Jurkat, Clone E6-1 (cell line): ENCODE measurements at regions not wholly inside any gene's neighbourhood (a gene's known extent, or its start where the extent isn't known, plus 50 kb on each side); places are given as distances from the start of the nearest gene placed in this dataset.

Experiments used
- DNase-seq: peaks from one replicate; pipeline ENCODE4 v3.0.0-alpha.2; 2011; ENCODE audit warnings: low read depth, low spot score
- H3K4me3 ChIP-seq: 2 replicates; pipeline ENCODE4 v1.5.1; 2011; ENCODE audit warnings: mild to moderate bottlenecking, low read length, control low read depth, moderate library complexity

DNA sequence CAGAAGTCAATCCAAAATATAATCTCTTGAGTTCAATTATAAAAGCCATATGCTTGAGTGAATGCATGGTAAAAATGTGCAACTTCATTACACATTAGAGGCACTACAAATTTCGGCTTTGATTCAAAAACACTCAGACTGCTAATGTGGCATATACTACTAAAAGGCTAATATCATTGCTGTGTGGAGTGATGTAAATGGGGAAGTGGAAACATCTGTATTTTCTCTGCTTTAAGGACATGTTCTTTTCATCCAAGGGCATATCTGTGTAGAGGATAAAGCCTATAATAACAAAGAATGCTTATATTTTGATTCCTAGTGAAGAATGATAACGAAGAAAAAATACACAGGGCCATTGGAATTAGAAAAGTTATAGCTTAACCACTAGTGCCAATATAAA, 643.9 kb upstream of the ZNF608 start:
- DNase-seq = no peak
- no peak overlapping the region for H3K4me3 ChIP-seq

DNA sequence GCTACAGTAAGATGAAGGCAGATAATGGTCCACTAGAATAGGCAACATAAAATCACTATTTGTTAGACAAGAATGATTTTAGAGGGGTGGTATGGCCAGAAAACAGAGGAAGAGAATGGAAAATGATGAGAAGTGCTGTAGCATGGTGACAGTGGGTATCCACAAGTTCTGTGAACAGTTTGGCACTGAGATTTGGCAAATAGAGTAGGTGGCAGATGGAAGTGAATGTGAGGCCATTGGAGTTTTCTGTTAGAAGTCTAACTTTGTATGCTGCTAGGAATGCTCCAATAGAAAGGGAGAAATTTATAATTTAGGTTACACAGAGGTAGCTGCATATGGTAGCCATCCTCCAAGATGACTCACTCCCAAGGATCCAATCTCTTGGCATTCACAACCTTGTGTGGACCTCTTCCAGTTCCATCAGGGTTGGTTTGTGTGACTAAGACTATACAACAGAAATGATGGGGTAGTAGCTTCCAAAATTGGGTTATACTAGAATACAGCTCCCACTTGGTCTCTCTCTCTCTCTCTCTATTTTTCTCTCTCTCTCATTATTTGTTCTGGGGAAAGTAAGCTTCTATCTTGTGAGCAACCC, 646.9 kb upstream of the ZNF608 start:
- DNase-seq = no peak
- no peak overlapping the region for H3K4me3 ChIP-seq

DNA sequence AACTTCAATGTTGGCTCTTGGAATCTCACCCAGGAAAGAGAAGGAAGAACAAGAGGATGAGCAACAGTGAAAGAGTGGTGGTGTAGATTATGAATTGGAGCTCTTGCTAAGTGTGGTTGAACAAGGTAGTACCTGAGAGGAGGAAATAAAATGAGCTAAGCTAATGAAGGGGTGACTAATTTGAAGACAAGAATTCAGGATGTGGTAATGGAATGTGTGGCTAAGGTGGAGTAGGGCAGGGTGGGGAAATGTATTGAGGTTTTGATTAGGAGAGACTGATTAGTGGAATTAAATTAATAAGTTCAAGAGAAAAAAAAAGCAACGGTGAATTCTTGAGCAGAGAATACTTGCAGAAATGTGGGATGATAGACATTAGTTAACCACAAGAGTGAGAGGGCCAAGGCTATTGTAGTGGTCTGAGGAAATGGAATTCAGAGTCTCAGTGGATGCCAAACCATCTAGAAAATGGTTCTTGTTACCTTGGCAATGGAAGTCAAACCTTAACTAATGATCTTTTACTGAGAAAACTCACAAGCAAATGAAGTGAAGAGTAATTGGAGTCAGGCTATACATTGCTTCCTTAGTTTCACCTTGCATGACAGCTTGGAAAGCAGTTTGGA, 648.3 kb upstream of the ZNF608 start:
- no peak overlapping the region for H3K4me3 ChIP-seq
- no peak for DNase-seq

DNA sequence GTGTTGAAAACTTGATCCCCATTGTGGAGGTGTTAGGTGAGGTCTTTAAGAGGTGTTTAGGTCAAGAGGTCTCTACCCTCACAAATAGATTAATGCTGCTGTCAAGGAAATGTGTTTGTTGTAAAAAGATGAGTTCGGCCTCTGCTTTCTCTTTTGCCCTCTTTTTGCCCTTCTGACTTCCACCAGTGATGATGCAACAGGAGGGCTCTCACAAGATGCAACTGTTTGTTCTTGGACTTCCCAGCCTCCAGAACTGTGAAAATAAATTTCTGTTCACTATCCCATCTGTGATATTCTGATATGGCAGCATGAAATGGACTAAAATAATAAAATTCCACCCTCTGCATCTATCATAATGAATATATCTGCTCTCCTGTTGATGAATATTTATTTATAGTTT, 650.0 kb upstream of the ZNF608 start:
- H3K4me3 ChIP-seq = no peak overlapping the region
- DNase-seq = no peak

DNA sequence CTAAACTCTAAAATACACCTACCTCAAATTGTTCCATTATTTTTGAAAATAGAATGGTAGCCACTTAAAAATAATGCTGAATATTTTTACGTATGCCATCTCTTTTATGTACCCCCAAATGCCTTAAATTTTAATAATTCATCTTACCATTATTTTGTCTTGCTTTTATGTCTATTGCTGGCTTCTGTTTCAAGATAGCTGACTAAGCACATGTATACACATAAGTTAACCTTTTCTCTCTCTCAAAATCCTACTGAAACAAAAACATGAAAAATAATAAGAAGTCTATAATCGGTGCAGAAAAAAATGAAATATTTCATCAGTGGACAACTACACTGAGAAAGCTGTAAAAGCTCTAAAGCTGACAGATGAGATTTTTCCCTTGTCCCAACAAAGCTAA, 652.0 kb upstream of the ZNF608 start:
- no peak overlapping the region for H3K4me3 ChIP-seq
- DNase-seq = no peak

DNA sequence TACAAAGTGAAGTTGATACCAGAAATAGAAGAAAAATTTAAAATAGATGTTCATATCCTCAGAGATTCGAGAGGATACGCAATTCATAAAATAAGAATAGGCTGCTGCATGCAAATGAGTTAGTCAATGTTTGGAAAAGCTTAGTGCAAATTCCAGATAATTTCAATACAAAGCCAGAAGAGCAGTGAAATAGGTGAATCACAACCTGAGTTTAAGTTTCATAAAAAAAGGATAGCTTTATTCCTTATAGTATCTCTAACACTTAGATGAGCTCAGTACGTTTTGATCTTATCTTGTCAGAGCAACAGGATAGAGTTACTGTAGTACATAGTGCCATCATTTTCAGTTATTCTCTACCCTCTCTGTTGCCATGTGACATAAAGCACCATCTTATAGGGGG, 653.4 kb upstream of the ZNF608 start:
- no peak for DNase-seq
- H3K4me3 ChIP-seq = no peak overlapping the region

DNA sequence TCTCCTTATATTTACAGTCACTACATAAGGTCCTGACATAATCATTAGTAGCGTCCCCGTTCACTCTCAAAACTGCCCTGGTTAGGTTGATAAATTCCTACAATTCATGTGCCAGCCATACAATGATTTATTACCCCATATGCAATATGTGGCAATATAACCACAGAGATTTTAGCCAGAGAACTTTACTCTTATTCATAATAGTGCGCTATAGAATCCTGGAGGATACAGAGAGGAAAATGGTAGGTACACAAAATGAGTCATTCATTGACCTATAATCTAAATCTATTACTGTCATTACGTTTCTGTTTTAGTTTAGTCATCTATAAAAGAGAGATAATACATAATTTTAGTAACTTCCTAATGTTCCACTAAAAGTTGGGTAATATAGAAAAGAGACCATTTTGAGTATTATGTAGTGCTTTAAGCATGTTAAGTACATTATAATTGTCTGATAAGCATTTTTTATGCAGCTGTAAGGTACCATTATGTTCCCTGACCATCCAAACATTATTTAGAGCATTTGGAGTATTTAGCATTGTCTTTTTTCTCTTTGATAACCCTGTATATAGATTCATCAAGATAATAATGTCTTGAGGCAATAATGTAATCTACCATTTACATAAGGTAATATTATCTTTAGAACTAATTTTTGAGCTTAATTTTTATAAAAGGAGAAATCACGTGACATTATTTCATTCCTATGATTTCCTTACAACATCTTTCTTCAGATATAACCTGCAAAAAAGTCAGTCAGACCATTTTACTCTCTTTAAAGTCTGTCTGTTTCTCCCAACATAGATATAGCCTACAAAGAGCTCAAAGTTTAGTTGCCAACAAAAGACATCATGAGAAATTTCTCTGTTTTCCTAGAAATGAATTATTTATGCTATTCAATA, 655.5 kb upstream of the ZNF608 start:
- no peak for DNase-seq
- no peak overlapping the region for H3K4me3 ChIP-seq

DNA sequence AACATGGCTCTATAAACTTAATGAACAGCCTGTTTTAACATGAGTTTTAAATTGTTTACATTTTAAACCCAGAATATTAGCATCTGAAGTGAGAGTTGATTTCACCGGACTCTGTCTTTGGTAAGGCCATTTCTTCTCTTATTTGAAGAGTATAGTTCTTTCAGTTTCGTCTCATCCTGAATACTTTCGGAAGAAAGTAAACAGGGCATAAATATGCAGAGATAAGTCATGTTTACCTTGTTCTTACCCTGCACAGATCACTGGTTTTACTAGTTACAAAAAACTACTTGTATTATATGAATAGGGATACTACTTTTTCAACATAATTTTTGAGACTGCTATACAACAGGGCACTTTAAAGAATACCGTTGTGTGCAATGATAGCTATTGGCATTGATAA, 656.3 kb upstream of the ZNF608 start:
- H3K4me3 ChIP-seq = no peak overlapping the region
- DNase-seq = no peak

DNA sequence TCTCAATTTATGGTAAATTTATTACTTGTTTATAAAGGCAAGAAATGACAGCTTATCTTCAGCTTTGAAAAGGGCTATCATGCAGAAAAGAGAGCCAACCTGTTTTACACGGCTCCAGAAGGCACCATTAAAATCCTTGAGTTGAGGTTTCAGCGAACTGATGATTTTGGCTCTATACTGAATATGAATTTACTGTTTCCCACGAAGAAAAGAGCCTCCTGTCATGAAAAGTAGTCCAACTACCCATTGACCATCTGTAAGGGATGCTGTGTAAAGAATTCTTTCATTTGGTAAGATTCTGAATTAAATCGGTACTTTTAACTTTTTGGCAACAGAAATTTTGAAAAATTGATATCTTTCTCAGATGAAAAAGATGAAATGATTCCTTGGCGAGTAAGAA, 657.6 kb upstream of the ZNF608 start:
- no peak for DNase-seq
- no peak overlapping the region for H3K4me3 ChIP-seq

DNA sequence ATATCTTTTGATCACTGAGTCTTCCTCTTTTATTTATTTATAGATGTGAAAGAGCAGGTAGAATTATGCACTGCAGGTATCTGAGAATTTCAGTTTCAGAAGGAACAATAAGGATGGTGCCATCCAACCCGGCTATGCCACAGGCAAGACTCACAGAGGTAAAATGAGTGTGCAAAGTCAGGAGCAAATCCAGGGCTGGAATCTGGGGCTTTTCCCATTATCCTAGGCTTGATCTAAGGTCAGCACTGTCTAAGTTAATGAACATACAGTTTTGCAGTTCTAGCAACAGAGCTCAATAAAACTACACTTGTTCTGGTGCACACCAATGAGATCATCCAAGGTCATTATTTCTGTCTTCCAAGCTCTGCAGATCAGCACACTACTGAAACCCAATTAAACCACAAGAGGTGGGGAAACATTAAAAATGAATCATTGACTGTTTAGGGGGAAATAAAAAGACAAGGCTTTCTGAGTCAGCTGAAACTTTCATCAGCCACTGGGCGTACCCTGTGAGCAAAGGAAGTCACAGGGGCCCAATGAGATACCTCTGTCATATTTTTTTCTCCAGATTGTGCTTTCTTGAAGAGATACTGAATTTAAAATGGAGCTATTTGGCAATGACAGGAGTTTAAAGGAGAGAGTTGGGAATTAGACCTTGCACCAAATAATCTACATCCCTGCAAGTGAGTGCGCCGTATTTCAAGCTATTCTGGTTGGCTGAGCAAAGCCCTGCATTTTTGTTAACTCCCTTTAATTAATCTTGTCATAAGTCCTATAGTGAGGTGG, 662.2 kb upstream of the ZNF608 start:
- DNase-seq = no peak

DNA sequence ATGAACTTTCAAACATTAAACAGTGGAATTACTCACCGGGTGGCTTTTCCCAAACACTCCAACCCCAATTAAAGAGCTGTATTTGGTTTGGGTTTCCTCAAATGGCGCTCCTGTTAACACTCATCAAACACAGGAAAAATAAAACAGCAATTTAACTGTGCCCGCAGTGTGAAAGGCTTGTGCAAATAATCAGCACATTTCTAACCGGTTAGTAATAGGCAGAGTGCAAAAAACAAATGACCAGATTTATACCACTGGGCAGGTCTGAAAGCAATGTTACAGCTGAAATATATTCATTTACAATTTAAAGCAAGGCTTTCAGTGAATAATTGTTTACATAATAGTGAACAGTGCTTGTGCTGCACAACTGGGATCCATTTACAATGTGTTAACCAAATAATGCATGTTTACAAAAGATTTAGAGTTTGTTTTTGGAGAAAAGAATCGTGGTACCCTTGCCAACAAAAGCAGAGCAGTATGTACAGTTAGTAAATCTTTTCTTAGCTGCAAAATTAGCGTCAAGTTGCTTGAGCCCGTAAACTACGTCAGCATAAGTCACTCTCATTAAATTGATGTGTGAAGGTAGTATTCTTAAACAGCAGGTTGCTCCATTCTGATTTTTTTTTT, 662.9 kb upstream of the ZNF608 start:
- DNase-seq = no peak
- no peak overlapping the region for H3K4me3 ChIP-seq

More for the DNA sequence above, 662.2 kb upstream of the ZNF608 start:
- H3K4me3 ChIP-seq = no peak overlapping the region

DNA sequence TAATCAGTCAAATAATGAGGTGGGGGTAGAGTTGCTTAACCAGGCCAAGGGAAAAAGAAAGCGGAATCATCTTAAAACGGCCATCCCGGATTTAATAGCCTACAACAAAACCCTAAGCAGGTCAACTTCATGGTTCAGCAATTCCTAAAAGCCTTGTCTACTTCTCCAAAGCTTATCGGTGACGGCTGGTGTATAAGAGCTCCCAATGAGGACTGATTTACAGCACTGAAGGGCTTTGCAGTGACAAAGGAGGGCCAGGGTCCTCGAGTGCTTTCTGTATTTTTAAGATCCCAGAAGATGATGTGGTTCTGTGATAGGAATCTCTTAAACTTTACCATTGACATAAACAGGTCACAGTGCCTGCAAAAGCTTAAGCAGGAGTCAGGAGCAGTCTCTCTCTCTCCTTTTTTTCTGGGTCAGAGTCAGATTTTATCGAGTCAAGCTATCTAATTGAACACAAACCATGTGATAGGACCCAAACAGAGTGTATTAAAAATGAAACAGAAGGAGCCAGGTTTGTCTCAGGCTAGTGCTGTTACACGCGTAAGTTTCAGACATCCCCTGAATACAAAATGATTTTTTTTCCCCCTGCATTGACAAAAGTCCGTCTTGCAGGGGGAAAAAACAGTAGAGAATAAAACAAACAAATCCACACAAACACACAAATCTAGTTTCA, 663.6 kb upstream of the ZNF608 start:
- H3K4me3 ChIP-seq = no peak overlapping the region
- DNase-seq = no peak

DNA sequence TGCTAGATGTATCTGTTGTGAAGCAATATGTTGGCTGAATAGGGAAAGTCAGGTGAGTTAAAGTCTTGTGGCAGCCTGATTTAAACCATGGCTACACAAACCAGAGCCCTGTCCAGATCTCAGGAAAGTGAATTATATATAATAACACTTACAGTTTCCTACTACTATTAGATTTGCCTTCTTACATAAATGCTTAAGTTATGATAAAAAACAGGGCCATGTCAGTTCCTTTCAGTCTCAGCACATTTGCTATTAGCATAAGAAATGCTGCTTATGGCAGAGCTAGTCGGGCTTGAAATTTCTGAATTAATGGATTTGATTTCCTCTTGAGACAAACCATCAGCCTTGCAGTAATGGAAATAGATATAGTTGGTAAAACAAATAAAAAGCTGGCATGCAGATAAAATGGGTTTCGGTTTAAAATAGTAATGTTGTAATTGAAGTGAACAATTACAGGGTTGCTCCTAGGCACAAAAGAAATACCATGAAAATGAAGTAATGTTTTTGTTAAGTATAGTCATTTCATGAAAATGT, 664.2 kb upstream of the ZNF608 start:
- DNase-seq = no peak
- no peak overlapping the region for H3K4me3 ChIP-seq

DNA sequence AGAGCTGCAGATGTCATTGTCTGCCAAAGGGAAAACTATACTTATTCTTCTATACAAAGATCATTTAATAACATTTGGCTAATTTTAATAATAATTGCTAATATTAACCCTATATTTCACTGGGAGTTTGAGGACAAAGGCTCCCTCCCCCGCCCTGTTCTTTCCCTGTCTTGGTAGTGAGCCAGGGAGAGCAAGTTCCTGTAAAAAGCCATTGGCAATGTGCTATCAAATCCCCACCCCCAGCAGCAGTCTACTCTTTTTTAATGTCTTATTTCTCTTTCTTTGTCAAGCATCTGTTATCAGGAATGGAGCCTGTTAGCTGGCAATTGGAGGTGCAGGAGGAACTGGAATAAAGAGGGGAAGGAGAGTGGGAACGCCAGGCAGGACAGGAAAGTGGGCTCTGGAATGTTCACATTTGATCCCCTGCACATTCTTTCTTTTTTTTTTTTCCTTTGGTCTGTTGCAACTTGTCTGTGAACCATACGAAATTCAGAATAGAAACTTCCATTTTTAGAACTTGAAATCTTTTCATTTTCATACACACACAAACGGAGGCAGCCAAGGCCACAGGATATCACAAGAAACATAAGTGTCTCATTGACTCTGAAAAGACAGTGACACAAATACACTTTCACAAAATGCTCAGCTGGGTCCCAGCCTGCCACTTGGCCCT, 664.8 kb upstream of the ZNF608 start:
- H3K4me3 ChIP-seq = no peak overlapping the region
- DNase-seq = no peak

DNA sequence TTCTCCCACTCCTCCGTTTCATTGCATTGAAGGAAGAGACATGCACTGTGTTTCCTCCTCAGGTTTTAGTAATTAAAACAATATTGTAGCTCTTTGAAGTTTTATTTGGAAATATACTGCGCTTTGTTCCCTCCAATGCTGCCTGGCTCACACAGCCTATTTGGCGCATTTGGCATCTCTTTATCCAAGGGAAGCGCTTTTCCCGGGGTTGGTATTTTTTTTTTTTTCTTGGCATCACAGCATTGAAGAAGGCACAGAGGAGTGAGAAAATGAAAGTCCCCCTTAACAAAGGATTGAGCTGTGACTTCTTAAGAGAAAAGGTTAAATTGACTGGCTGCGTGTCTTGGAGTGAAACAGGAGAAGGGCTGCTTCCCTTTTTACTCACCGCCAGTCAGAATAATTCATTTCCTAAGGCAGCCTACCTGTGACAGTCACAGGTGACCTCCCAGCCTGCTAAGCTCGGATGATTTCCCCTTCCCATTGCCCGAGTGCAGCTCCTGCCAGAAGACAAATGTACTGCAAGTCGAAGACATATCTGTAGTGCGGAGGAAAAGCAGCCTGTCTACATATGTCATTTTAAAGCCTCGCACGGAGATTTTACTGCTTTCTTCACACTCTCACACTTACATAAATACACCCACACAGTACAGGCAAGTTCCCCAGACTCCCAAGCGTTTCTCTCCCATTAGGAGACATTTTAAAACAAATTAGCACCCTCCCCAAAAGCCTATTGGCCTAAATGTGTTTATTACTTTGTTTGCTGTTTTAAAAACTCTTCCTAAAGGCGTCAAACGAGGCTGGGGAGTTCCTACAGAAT, 665.5 kb upstream of the ZNF608 start:
- no peak for DNase-seq
- no peak overlapping the region for H3K4me3 ChIP-seq

DNA sequence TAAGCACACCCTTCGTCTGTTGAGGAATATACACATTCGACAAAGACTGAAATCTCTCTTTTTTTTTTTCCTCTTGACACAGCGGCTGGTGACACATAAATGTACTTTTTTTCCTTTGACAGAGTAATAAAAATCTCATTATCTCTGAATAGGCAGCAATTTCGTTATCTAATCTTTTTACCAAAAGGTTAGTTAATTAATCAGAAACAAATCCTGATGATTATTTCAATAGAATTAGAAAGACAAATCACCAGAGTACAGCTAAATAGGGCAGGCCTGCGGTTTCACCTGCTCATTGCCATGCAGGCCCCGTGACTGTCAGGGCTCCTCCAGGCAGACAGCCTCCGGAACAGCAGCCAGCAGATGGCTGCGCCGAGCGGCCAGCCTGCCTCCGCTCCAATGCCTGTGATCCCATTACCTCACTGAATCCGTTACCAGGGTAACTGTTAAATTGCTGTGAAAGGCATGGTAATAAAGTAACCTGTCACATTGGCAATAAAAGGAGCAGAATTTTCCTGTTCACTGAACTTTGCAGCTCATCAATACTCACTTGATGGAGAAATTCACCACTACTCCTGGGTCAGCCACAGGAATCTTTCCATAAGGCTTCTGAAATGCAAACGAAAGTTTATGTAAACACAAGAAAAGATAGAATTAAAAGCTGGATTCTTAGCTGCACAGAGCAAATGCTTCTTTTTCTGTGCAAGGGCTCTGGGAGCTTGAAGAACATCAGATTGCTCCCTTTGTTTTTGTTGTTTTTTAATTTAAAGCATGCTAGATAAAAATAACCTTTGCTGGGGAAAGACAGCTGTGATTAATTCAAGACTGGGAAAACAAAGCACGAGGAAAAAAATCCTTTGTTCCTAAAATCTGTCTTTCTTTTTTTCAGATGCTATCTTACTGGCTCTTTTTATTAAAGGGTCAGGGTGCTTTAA, 666.4 kb upstream of the ZNF608 start:
- DNase-seq = no peak
- H3K4me3 ChIP-seq = no peak overlapping the region
